HepG2 (cell line): ENCODE measurements at regions not wholly inside any gene's neighbourhood (a gene's known extent, or its start where the extent isn't known, plus 50 kb on each side); places are given as distances from the start of the nearest gene placed in this dataset.

Experiments used
- ATAC-seq: fragments of 200-7000 bp; cut with Tn5 transposase; 3 replicates; pipeline ENCODE4 v1.9.1; 2020; ENCODE audit warnings: mild to moderate bottlenecking, moderate library complexity
- BruUV-seq: library from RNA; stranded (reverse); fragments of 400-500 nt; replicated peaks from 2 replicates; lab custom pipeline; 2021; lab: Mats Ljungman, UMichigan
- CTCF ChIA-PET: fragments of 300-600 bp; formaldehyde crosslinking; extraction: SDS; loops from one replicate; lab custom pipeline; 2021; ENCODE audit warnings: low total read pairs, inconsistent platforms, low intra/inter-chr PET ratio; lab: Yijun Ruan, JAX
- POLR2A ChIA-PET: fragments of 350-600 bp; sonication (Branson Sonifier 250); formaldehyde crosslinking; loops from one replicate; lab custom pipeline; 2020; ENCODE audit warnings: antibody characterized with exemption, inconsistent platforms; lab: Yijun Ruan, JAX
- DNase-seq: peaks from one replicate; pipeline ENCODE4 v3.0.0-alpha.2; 2015; ENCODE audit warnings: low spot score
- FAIRE-seq: peaks from 3 replicates; lab custom pipeline; 2011; peaks lifted over from hg19 to GRCh38; lab: Jason Lieb, UNC
- H2AFZ ChIP-seq: one replicate; pipeline ENCODE4 v1.6.1; 2011; ENCODE audit warnings: low read length, inconsistent platforms
- H3K27ac ChIP-seq: fragments of 300-600 bp; 3 replicates; pipeline ENCODE4 v1.8.0; 2011; ENCODE audit warnings: mixed run types, mild to moderate bottlenecking, mixed read lengths, low read length, inconsistent platforms; ENCODE audit not compliant: insufficient read depth; ENCODE audit errors: extremely low read length
- H3K27me3 ChIP-seq, 2 experiments: fragments of 200-600 bp in 1 of 2; 2 replicates in 1 of 2; 3 replicates in 1 of 2; pipeline versions ENCODE4 v1.6.0 to v1.8.0; 2011; ENCODE audit warnings: low read length in 2 of 2, mild to moderate bottlenecking in 2 of 2, moderate library complexity in 2 of 2, inconsistent platforms in 1 of 2; ENCODE audit not compliant: insufficient read depth in 2 of 2, control insufficient read depth in 1 of 2
- H3K36me3 ChIP-seq, 2 experiments: fragments of 200-600 bp in 1 of 2; replicated peaks in 1 of 2; 2 replicates in 1 of 2; 3 replicates in 1 of 2; pipeline versions ENCODE4 v1.5.1 to v1.8.0; 2011; ENCODE audit warnings: low read length in 2 of 2, inconsistent platforms in 1 of 2; ENCODE audit not compliant: insufficient read depth in 2 of 2, control insufficient read depth in 1 of 2
- H3K4me1 ChIP-seq: 2 replicates; pipeline ENCODE4 v1.5.1; 2012; ENCODE audit warnings: low read length, inconsistent platforms; ENCODE audit not compliant: insufficient read depth
- H3K4me2 ChIP-seq: 2 replicates; pipeline ENCODE4 v1.6.0; 2011; ENCODE audit warnings: low read depth, low read length, inconsistent platforms
- H3K4me3 ChIP-seq, 3 experiments: fragments of 200-600 bp in 1 of 3; sonication (generic), shearing (Covaris generic) in 1 of 3; replicated peaks in 1 of 3; 2 replicates each; pipeline ENCODE4 v1.5.1; 2011 to 2016; ENCODE audit warnings: low read length in 3 of 3, inconsistent platforms in 2 of 3, low read depth in 2 of 3, mild to moderate bottlenecking in 2 of 3, control low read depth in 1 of 3, mixed read lengths in 1 of 3; ENCODE audit not compliant: insufficient read depth in 1 of 3
- H3K79me2 ChIP-seq: one replicate; pipeline ENCODE4 v1.6.1; 2011; ENCODE audit warnings: low read length, inconsistent platforms; ENCODE audit not compliant: insufficient read depth
- H3K9ac ChIP-seq: 2 replicates; pipeline ENCODE4 v1.6.0; 2011; ENCODE audit warnings: mild to moderate bottlenecking, low read depth, low read length, inconsistent platforms; ENCODE audit not compliant: insufficient read depth
- H3K9me3 ChIP-seq: 2 replicates; pipeline ENCODE4 v1.5.1; 2012; ENCODE audit warnings: mild to moderate bottlenecking, low read length
- H4K20me1 ChIP-seq: 2 replicates; pipeline ENCODE4 v1.6.0; 2011; ENCODE audit warnings: inconsistent platforms, mild to moderate bottlenecking, low read length, moderate library complexity; ENCODE audit not compliant: insufficient read depth
- AKNA ChIP-seq: sonication (generic); formaldehyde crosslinking; IDR thresholded peaks from 2 replicates; pipeline ENCODE4 v1.4.0; 2020; ENCODE audit warnings: missing genetic modification reagents, borderline replicate concordance
- ARHGAP35 ChIP-seq: sonication (generic); formaldehyde crosslinking; IDR thresholded peaks from 2 replicates; pipeline ENCODE4 v1.9.0; 2022; ENCODE audit warnings: mild to moderate bottlenecking, inconsistent platforms, moderate library complexity, missing genetic modification reagents, borderline replicate concordance
- HMGA1 ChIP-seq: sonication (generic); formaldehyde crosslinking; conservative IDR thresholded peaks from 2 replicates; pipeline ENCODE4 v1.4.0; 2020; ENCODE audit warnings: missing genetic modification reagents
- ZC3H13 ChIP-seq: sonication (generic); formaldehyde crosslinking; IDR thresholded peaks from 2 replicates; pipeline ENCODE4 v1.8.1; 2023; ENCODE audit warnings: mild to moderate bottlenecking, missing genetic modification reagents, moderate library complexity
- ZFYVE20 ChIP-seq: sonication (generic); formaldehyde crosslinking; IDR thresholded peaks from 2 replicates; pipeline ENCODE4 v1.8.0; 2023; ENCODE audit warnings: low read depth, mild to moderate bottlenecking, moderate library complexity, missing genetic modification reagents, borderline replicate concordance
- ZNF382 ChIP-seq: sonication (generic); formaldehyde crosslinking; IDR thresholded peaks from 2 replicates; pipeline ENCODE4 v1.5.0; 2020; ENCODE audit warnings: missing genetic modification reagents, mild to moderate bottlenecking, borderline replicate concordance
- ZNF512 ChIP-seq: sonication (generic); formaldehyde crosslinking; IDR thresholded peaks from 2 replicates; pipeline ENCODE4 v1.4.0; 2020; ENCODE audit warnings: mild to moderate bottlenecking, missing genetic modification reagents
- ZNF572 ChIP-seq: sonication (generic); formaldehyde crosslinking; IDR thresholded peaks from 2 replicates; pipeline ENCODE4 v1.5.1; 2020; ENCODE audit warnings: mild to moderate bottlenecking, missing genetic modification reagents
- WGBS: methylation state at CpG from one replicate; pipeline ENCODE4 v1.1.6; 2017; ENCODE audit warnings: low lambda C conversion rate; 5-methylcytosine and 5-hydroxymethylcytosine counted together
- in situ Hi-C: cut with HindIII; loops from 2 replicates; pipeline ENCODE4 v1.10.0; 2017; ENCODE audit warnings: low pct_unique_long_range_greater_than_20kb; ENCODE audit not compliant: extremely low pct_ligation_motif_present
- intact Hi-C: fragments of 100-400 bp; cut with micrococcal nuclease; formaldehyde crosslinking; loops from one replicate; pipeline ENCODE4 v1.10.0; 2022; ENCODE audit not compliant: unreplicated experiment
- TF ChIP-seq, protein P1 (sequence below), 2 experiments: IDR thresholded peaks; 2 replicates each; pipeline ENCODE4 v1.6.1; 2011 to 2012; ENCODE audit warnings: low read length in 2 of 2, borderline replicate concordance in 1 of 2, low read depth in 1 of 2, mild to moderate bottlenecking in 1 of 2, moderate library complexity in 1 of 2
- TF ChIP-seq, protein P2 (sequence below): sonication (generic); formaldehyde crosslinking; conservative IDR thresholded peaks from 2 replicates; pipeline ENCODE4 v1.4.0; 2020; ENCODE audit warnings: missing genetic modification reagents

GRCh38 chr13:89865164-89866064 lies 1482.1 kb upstream of the MIR17HG start:
- Histone ChIP-seq H2AFZ (no peak overlapping the region), H3K27ac (no peak overlapping the region), H4K20me1 (no peaks in the 10 kb centered on the region), H3K9ac (no peak overlapping the region), H3K4me2 (no peak overlapping the region), H3K4me1 (no peaks in the 10 kb centered on the region), H3K36me3 (no peaks in the 10 kb centered on the region), H3K4me3 (no peak overlapping the region), H3K9me3 (no peaks in the 10 kb centered on the region; the same call in 1 of the 2 replicates), H3K27me3 (no peaks in the 10 kb centered on the region), H3K79me2 (no peaks in the 10 kb centered on the region)
- FAIRE-seq: no peak
- intact Hi-C loops: no loop called here
- in situ Hi-C loops: no loop called here
- under 1% methylated on average over 5 of the region's 5 CpGs for WGBS
- no peak for ATAC-seq
- DNase-seq: no peak
- ChIA-PET POLR2A (no interaction called here), CTCF (no interaction called here)
- BruUV-seq: no TSS peak
- no peak for TF ChIP-seq ZFYVE20
- TF ChIP-seq ARHGAP35 (CRISPR knock-in tag): no peak
- TF ChIP-seq, protein P1, sequence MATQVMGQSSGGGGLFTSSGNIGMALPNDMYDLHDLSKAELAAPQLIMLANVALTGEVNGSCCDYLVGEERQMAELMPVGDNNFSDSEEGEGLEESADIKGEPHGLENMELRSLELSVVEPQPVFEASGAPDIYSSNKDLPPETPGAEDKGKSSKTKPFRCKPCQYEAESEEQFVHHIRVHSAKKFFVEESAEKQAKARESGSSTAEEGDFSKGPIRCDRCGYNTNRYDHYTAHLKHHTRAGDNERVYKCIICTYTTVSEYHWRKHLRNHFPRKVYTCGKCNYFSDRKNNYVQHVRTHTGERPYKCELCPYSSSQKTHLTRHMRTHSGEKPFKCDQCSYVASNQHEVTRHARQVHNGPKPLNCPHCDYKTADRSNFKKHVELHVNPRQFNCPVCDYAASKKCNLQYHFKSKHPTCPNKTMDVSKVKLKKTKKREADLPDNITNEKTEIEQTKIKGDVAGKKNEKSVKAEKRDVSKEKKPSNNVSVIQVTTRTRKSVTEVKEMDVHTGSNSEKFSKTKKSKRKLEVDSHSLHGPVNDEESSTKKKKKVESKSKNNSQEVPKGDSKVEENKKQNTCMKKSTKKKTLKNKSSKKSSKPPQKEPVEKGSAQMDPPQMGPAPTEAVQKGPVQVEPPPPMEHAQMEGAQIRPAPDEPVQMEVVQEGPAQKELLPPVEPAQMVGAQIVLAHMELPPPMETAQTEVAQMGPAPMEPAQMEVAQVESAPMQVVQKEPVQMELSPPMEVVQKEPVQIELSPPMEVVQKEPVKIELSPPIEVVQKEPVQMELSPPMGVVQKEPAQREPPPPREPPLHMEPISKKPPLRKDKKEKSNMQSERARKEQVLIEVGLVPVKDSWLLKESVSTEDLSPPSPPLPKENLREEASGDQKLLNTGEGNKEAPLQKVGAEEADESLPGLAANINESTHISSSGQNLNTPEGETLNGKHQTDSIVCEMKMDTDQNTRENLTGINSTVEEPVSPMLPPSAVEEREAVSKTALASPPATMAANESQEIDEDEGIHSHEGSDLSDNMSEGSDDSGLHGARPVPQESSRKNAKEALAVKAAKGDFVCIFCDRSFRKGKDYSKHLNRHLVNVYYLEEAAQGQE (IDR thresholded peaks at IDR 0.05; ENCODE audit: borderline replicate concordance in 1 of 2, low read depth in 1 of 2, low read length in 2 of 2): no peak
- TF ChIP-seq, protein P2, sequence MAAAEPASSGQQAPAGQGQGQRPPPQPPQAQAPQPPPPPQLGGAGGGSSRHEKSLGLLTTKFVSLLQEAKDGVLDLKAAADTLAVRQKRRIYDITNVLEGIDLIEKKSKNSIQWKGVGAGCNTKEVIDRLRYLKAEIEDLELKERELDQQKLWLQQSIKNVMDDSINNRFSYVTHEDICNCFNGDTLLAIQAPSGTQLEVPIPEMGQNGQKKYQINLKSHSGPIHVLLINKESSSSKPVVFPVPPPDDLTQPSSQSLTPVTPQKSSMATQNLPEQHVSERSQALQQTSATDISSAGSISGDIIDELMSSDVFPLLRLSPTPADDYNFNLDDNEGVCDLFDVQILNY (CRISPR knock-in tag): no peak
- TF ChIP-seq AKNA (CRISPR knock-in tag): no peak
- no peak for TF ChIP-seq ZNF572 (CRISPR knock-in tag)
- no peak for TF ChIP-seq ZNF512 (CRISPR knock-in tag)
- no peak for TF ChIP-seq HMGA1 (CRISPR knock-in tag)
- no peak for TF ChIP-seq ZNF382 (CRISPR knock-in tag)
- TF ChIP-seq ZC3H13: no peak
